Hepatocyte (in vitro differentiated cells): ENCODE measurements at regions not wholly inside any gene's neighbourhood (a gene's known extent, or its start where the extent isn't known, plus 50 kb on each side); places are given as distances from the start of the nearest gene placed in this dataset.

Source experiments
- DNase-seq: peaks from one replicate; pipeline ENCODE4 v3.0.0-alpha.2; 2016; ENCODE audit warnings: low spot score
- H2AFZ ChIP-seq: fragments of 200-600 bp; sonication (generic); 2 replicates; pipeline ENCODE4 v1.6.0; 2016; ENCODE audit warnings: antibody characterized with exemption, mild to moderate bottlenecking
- H3K27ac ChIP-seq: fragments of 200-600 bp; sonication (generic); 2 replicates; pipeline ENCODE4 v1.5.1; 2016; ENCODE audit warnings: mild to moderate bottlenecking
- H3K27me3 ChIP-seq: fragments of 200-600 bp; sonication (generic); 2 replicates; pipeline ENCODE4 v1.6.1; 2016
- H3K36me3 ChIP-seq: fragments of 200-600 bp; sonication (generic); replicated peaks from 2 replicates; pipeline ENCODE4 v1.5.1; 2016; ENCODE audit warnings: low read depth; ENCODE audit not compliant: insufficient read depth
- H3K4me1 ChIP-seq: fragments of 200-600 bp; sonication (generic); 2 replicates; pipeline ENCODE4 v1.5.1; 2016; ENCODE audit warnings: mild to moderate bottlenecking, moderate library complexity; ENCODE audit not compliant: insufficient read depth
- H3K4me2 ChIP-seq: fragments of 200-600 bp; sonication (generic); 2 replicates; pipeline ENCODE4 v1.6.0; 2016
- H3K4me3 ChIP-seq: fragments of 200-600 bp; sonication (generic); 2 replicates; pipeline ENCODE4 v1.5.1; 2016; ENCODE audit warnings: mild to moderate bottlenecking
- H3K79me2 ChIP-seq: fragments of 200-600 bp; sonication (generic); 2 replicates; pipeline ENCODE4 v1.6.0; 2017; ENCODE audit warnings: mild to moderate bottlenecking
- H3K9me2 ChIP-seq: fragments of 200-600 bp; sonication (generic); replicated peaks from 2 replicates; pipeline ENCODE4 v1.6.0; 2017; ENCODE audit warnings: mild to moderate bottlenecking; ENCODE audit not compliant: insufficient read depth
- H3K9me3 ChIP-seq: fragments of 200-600 bp; sonication (generic); 2 replicates; pipeline ENCODE4 v1.5.1; 2016; ENCODE audit warnings: low read depth, mild to moderate bottlenecking
- H4K20me1 ChIP-seq: fragments of 200-600 bp; sonication (generic); 2 replicates; pipeline ENCODE4 v1.6.0; 2016; ENCODE audit warnings: mild to moderate bottlenecking; ENCODE audit not compliant: insufficient read depth, poor library complexity, severe bottlenecking
- CTCF ChIP-seq: fragments of 200-600 bp; sonication (generic); IDR thresholded peaks from 2 replicates; pipeline ENCODE4 v1.5.1; 2016; ENCODE audit warnings: antibody characterized with exemption, mild to moderate bottlenecking; ENCODE audit not compliant: poor library complexity
- EZH2 ChIP-seq: fragments of 200-600 bp; sonication (generic); IDR thresholded peaks from 2 replicates; pipeline ENCODE4 v1.6.1; 2016; ENCODE audit warnings: antibody characterized with exemption, mild to moderate bottlenecking, borderline replicate concordance
- EZH2phosphoT487 ChIP-seq: fragments of 200-600 bp; sonication (generic); IDR thresholded peaks from one replicate; pipeline ENCODE4 v1.6.1; 2018; ENCODE audit warnings: antibody characterized with exemption, mild to moderate bottlenecking, low read depth, moderate library complexity; ENCODE audit not compliant: unreplicated experiment, severe bottlenecking
- WGBS: methylation state at CpG from one replicate; pipeline ENCODE4 v1.1.6; 2016; ENCODE audit warnings: low lambda C conversion rate; ENCODE audit errors: missing lambda C conversion rate; 5-methylcytosine and 5-hydroxymethylcytosine counted together

GRCh38 chr10:35890676-35891495 lies 248.8 kb upstream of the FZD8 start:
- Histone ChIP-seq H3K4me1 (peaks cover 42% of the 10 kb centered on the region), H2AFZ (no peak overlapping the region), H3K4me3 (no peak overlapping the region), H3K27ac (peak overlapping the region; percentile 71), H3K79me2 (no peaks in the 10 kb centered on the region), H3K9me3 (no peaks in the 10 kb centered on the region), H3K9me2 (no peaks in the 10 kb centered on the region), H4K20me1 (no peaks in the 10 kb centered on the region), H3K36me3 (no peaks in the 10 kb centered on the region), H3K4me2 (peak overlapping the region; percentile 33), H3K27me3 (no peaks in the 10 kb centered on the region)
- DNase-seq, result no peak
- no peak for TF ChIP-seq EZH2
- no peak for TF ChIP-seq CTCF
- TF ChIP-seq EZH2phosphoT487, result no peak
- 9% methylated on average over 2 of the region's 2 CpGs for WGBS

GRCh38 chr10:35889971-35890675 lies 248.0 kb upstream of the FZD8 start:
- WGBS, result 47% methylated on average over 14 of the region's 14 CpGs
- Histone ChIP-seq H3K9me2 (no peaks in the 10 kb centered on the region), H3K9me3 (no peaks in the 10 kb centered on the region), H2AFZ (no peak overlapping the region), H3K27me3 (no peaks in the 10 kb centered on the region), H3K4me3 (no peak overlapping the region), H3K4me1 (peaks cover 42% of the 10 kb centered on the region), H3K79me2 (no peaks in the 10 kb centered on the region), H3K27ac (peak overlapping the region; percentile 71), H3K36me3 (no peaks in the 10 kb centered on the region), H3K4me2 (peak overlapping the region; percentile 35), H4K20me1 (no peaks in the 10 kb centered on the region)
- peak; percentile 28 for DNase-seq
- TF ChIP-seq EZH2 (no peak), CTCF (no peak), EZH2phosphoT487 (no peak)

GRCh38 chr10:35889226-35889625 lies 247.1 kb upstream of the FZD8 start:
- Histone ChIP-seq H2AFZ (no peak overlapping the region), H3K36me3 (no peaks in the 10 kb centered on the region), H4K20me1 (no peaks in the 10 kb centered on the region), H3K4me2 (peak overlapping the region; percentile 35), H3K9me2 (no peaks in the 10 kb centered on the region), H3K79me2 (no peaks in the 10 kb centered on the region), H3K4me3 (no peak overlapping the region), H3K27ac (peak overlapping the region; percentile 71), H3K27me3 (no peaks in the 10 kb centered on the region), H3K4me1 (peaks cover 42% of the 10 kb centered on the region), H3K9me3 (no peaks in the 10 kb centered on the region)
- 67% methylated on average over 2 of the region's 2 CpGs for WGBS
- no peak for TF ChIP-seq EZH2
- TF ChIP-seq CTCF, result no peak
- no peak for TF ChIP-seq EZH2phosphoT487
- DNase-seq, result no peak
